GM20000 (cell line): ENCODE measurements at regions not wholly inside any gene's neighbourhood (a gene's known extent, or its start where the extent isn't known, plus 50 kb on each side); places are given as distances from the start of the nearest gene placed in this dataset.

Experiments
- DNase-seq: peaks from one replicate; pipeline ENCODE4 v3.0.0; 2012; ENCODE audit warnings: low spot score
- CTCF ChIP-seq: IDR thresholded peaks from 2 replicates; pipeline ENCODE4 v1.5.1; 2012; ENCODE audit warnings: mild to moderate bottlenecking, control low read depth; ENCODE audit errors: extremely low read depth, missing control alignments

- DNase-seq: no peak
Observed at GRCh38 chr10:123595661-123596060, 70.5 kb upstream of the GPR26 start.

GRCh38 chr10:123597676-123598075, 68.5 kb upstream of the GPR26 start:
- DNase-seq: no peak
- no peak for TF ChIP-seq CTCF

More at GRCh38 chr10:123595661-123596060, 70.5 kb upstream of the GPR26 start:
- no peak for TF ChIP-seq CTCF

GRCh38 chr10:123599366-123599849, 66.7 kb upstream of the GPR26 start:
- DNase-seq: no peak
- no peak for TF ChIP-seq CTCF

GRCh38 chr10:123600177-123600576, 66.0 kb upstream of the GPR26 start:
- TF ChIP-seq CTCF: no peak
- no peak for DNase-seq

GRCh38 chr10:123603130-123603529, 63.0 kb upstream of the GPR26 start:
- no peak for DNase-seq

GRCh38 chr10:123604506-123604905, 61.6 kb upstream of the GPR26 start:
- no peak for DNase-seq
- TF ChIP-seq CTCF: no peak

More at GRCh38 chr10:123603130-123603529, 63.0 kb upstream of the GPR26 start:
- TF ChIP-seq CTCF: no peak

GRCh38 chr10:123606006-123606405, 60.1 kb upstream of the GPR26 start:
- no peak for TF ChIP-seq CTCF
- DNase-seq: no peak
